GM12874 (cell line): ENCODE measurements at regions not wholly inside any gene's neighbourhood (a gene's known extent, or its start where the extent isn't known, plus 50 kb on each side); places are given as distances from the start of the nearest gene placed in this dataset.
A peak's percentile ranks its signal among the peaks of the same experiment; 100 is the strongest.

Source experiments
- TF ChIP-seq, protein P1 (sequence below): IDR thresholded peaks from 2 replicates; pipeline ENCODE4 v1.5.1; 2011; ENCODE audit warnings: low read depth, mild to moderate bottlenecking, control low read depth, low read length, moderate library complexity; ENCODE audit not compliant: insufficient read depth

DNA sequence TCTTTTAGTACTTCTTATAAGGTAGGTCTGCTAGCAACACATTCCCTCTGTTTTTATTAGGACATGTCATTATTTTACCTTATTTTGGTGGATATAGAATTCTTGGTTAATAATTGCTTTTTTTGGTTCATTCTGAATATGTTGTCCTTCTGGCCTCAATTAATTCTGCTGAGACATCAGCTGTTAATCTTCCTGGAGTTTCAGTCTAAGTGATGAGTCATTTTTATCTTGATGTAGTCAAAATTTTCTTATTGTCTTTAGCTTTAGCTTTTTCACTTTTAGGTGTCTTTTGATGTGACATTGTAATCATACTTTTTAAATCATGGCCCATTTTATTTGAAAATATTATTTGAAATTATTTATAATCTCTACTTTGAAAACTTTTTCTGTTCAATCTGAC lies 104.9 kb upstream of the PMCH start:
- TF ChIP-seq, protein P1, sequence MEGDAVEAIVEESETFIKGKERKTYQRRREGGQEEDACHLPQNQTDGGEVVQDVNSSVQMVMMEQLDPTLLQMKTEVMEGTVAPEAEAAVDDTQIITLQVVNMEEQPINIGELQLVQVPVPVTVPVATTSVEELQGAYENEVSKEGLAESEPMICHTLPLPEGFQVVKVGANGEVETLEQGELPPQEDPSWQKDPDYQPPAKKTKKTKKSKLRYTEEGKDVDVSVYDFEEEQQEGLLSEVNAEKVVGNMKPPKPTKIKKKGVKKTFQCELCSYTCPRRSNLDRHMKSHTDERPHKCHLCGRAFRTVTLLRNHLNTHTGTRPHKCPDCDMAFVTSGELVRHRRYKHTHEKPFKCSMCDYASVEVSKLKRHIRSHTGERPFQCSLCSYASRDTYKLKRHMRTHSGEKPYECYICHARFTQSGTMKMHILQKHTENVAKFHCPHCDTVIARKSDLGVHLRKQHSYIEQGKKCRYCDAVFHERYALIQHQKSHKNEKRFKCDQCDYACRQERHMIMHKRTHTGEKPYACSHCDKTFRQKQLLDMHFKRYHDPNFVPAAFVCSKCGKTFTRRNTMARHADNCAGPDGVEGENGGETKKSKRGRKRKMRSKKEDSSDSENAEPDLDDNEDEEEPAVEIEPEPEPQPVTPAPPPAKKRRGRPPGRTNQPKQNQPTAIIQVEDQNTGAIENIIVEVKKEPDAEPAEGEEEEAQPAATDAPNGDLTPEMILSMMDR = no peak

DNA sequence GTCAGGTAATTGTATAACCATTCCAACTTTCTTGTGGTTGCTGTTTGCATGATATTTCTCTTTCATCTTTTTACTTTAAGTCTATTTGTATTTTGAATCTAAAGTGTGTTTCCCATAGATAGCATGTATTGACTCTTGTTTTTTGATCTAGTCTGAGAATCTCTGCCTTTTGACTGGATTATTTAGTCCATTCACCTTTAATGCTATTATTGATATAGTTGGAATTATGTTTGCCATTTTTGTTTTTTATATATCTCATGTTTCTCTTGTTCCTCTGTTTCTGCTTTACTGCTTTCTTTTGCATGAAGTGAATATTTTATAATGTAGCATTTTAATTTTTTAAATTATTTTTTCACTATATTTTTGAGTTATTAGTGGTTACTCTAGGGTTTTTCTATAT lies 103.9 kb upstream of the PMCH start:
- TF ChIP-seq, protein P1 = no peak

DNA sequence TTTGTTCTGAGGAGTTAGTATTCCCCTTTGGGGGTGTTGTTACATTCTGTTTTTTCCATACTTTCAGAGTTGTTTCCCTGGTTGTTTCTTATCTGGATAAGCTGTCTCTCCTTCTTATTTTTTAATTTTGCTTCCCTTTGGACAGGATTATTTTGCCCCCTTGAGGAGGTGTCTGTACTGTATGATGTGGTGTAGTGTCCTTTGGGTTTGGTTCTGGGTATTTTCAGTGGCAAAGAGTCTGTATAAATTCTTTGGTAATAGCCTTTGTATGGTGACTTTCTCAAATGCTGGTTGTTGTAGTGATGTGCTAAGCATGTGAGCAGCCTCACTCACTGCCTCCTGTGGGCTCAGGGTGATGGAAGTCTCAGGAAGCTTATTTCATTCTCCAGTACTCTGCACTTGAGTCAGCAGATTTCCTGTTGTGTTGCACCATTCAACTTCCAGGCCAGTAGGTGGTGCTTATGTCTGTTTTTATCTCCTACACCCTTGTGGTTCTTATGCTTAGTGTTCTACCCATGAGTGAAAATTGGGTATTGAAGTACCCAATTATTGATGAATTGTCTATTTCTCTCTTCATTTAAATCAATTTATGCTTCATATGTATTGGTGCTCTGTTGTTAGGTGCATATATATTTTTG lies 103.3 kb upstream of the PMCH start:
- TF ChIP-seq, protein P1 = peak; percentile 51

DNA sequence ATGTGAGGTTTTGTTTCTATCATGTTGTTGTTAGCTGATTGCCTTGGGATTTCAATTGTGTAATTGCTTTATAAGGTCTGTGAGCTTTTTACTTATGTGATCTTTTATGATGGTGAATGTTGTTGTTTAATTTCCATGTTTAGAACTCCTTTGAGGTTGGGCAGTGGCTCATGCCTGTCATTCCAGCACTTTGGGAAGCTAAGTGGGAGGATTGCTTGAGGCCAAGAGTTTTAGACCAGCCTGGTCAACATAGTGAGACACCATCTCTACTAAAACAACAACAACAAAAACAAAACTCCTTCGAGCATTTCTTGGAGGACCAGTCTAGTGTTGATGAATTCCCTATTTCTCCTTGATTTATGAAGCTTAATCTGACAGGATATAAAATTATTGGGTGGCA lies 102.1 kb upstream of the PMCH start:
- TF ChIP-seq, protein P1 = no peak

DNA sequence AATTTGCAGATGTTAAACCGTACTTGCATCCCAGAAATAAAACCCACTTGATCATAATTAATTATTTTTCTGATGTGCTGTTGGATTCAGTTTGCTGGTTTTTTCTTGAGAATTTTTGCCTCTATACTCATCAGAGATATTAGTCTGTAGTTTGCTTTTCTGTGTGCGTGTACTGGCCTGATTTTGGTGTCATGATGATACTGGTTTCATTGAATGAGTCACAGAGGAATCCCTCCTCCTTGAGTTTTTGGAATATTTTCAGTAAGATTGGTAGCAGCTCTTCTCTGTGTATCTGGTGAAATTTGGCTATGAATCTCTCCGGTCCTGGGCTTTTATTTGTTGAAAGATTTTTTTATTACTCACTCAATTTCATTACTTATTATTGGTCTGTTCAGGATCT lies 100.4 kb upstream of the PMCH start:
- TF ChIP-seq, protein P1 = no peak

DNA sequence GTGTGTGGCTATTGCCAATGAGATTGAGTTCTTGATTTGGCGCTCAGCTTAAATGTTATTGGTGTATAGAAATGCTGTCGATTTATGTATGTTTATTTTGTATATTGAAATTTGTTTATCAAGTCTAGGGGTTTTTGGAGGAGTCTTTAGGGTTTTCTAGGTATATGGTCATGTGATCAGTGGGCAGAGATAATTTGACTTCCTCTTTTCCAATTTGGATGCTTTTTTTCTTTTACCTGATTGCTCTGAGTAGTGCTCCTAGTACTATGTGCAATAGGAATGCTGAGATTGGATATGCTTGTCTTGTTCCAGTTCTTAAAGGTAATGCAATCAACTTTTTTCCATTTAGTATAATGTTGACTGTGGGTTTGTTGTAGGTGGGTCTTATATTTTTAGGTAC lies 99.8 kb upstream of the PMCH start:
- TF ChIP-seq, protein P1 = no peak

DNA sequence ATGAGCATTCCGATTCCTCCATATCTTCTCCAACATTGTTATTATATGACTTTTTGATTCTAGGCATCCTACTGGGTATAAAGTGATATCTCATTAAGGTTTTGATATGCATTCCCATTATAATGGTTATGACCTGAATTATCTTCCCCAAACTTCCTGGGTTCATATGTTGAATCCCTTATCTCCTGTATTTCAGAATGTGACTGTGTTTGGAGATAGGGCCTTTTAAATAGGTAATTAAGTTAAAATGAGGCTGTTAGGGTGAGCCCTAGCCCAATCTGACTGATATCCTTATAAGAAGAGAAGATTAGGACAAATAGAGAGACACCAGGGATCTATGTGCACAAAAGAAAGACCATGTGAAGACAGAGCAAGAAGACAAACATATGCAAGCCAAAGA lies 96.9 kb upstream of the PMCH start:
- TF ChIP-seq, protein P1 = no peak
